DOHH2 (cell line): ENCODE measurements at regions not wholly inside any gene's neighbourhood (a gene's known extent, or its start where the extent isn't known, plus 50 kb on each side); places are given as distances from the start of the nearest gene placed in this dataset.

Experiments used
- EZH2phosphoT487 ChIP-seq: fragments of 200-600 bp; sonication (generic); IDR thresholded peaks from 2 replicates; pipeline ENCODE4 v1.6.1; 2017; ENCODE audit warnings: borderline replicate concordance, mild to moderate bottlenecking, antibody characterized with exemption, low read length, moderate library complexity, mixed read lengths
- TF ChIP-seq, protein P1 (sequence below): fragments of 200-600 bp; sonication (generic); IDR thresholded peaks from one replicate; pipeline ENCODE4 v1.5.1; 2014; ENCODE audit warnings: antibody characterized with exemption, mild to moderate bottlenecking, low read depth, low read length; ENCODE audit not compliant: poor library complexity, severe bottlenecking

DNA sequence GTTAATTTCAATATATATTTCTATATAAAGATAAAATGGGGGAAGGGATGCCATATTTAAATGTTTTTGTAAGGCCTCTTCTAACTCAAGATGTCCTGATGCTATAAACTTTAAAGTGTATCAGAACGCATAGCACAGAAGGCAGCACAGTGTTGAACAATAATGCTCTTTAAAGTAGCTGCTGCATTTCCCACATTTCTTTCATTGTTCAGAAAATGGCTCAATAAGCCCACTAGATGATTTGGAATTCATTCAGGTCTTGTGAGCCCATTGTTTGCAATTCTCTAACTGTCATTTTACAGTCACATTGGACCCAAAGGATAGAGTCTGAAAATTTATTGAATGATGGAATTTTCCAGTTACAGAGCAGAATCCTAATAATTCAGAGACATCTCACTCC is 64.0 kb upstream of the PCED1B start:
- TF ChIP-seq, protein P1, sequence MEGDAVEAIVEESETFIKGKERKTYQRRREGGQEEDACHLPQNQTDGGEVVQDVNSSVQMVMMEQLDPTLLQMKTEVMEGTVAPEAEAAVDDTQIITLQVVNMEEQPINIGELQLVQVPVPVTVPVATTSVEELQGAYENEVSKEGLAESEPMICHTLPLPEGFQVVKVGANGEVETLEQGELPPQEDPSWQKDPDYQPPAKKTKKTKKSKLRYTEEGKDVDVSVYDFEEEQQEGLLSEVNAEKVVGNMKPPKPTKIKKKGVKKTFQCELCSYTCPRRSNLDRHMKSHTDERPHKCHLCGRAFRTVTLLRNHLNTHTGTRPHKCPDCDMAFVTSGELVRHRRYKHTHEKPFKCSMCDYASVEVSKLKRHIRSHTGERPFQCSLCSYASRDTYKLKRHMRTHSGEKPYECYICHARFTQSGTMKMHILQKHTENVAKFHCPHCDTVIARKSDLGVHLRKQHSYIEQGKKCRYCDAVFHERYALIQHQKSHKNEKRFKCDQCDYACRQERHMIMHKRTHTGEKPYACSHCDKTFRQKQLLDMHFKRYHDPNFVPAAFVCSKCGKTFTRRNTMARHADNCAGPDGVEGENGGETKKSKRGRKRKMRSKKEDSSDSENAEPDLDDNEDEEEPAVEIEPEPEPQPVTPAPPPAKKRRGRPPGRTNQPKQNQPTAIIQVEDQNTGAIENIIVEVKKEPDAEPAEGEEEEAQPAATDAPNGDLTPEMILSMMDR, result no peak
- no peak for TF ChIP-seq EZH2phosphoT487
